Chondrocyte (in vitro differentiated cells): ENCODE measurements at regions not wholly inside any gene's neighbourhood (a gene's known extent, or its start where the extent isn't known, plus 50 kb on each side); places are given as distances from the start of the nearest gene placed in this dataset.

Experiments
- DNase-seq: peaks from one replicate; pipeline ENCODE4 v3.0.0; 2021; ENCODE audit warnings: mixed read lengths, low spot score
- H3K27ac Mint-ChIP-seq: one replicate; pipeline ENCODE4 v1.8.0; 2021; ENCODE audit warnings: mild to moderate bottlenecking, moderate library complexity, mixed read lengths; ENCODE audit not compliant: unreplicated experiment
- H3K27me3 Mint-ChIP-seq: 2 replicates; pipeline ENCODE4 v1.8.0; 2021; ENCODE audit warnings: low read depth, mixed read lengths
- H3K36me3 Mint-ChIP-seq: 2 replicates; pipeline ENCODE4 v1.8.0; 2021; ENCODE audit warnings: low read depth, mixed read lengths
- H3K4me1 Mint-ChIP-seq: 2 replicates; pipeline ENCODE4 v1.8.0; 2021; ENCODE audit warnings: low read depth, mild to moderate bottlenecking, mixed read lengths
- H3K4me3 Mint-ChIP-seq: one replicate; pipeline ENCODE4 v1.8.0; 2021; ENCODE audit warnings: mild to moderate bottlenecking, moderate library complexity, mixed read lengths; ENCODE audit not compliant: unreplicated experiment
- H3K9me3 Mint-ChIP-seq: 2 replicates; pipeline ENCODE4 v1.8.0; 2021; ENCODE audit warnings: low read depth, mixed read lengths
- CTCF ChIP-seq: fragments of 200-600 bp; sonication (generic); IDR thresholded peaks from 2 replicates; pipeline ENCODE4 v1.5.0; 2021; ENCODE audit warnings: antibody characterized with exemption, mild to moderate bottlenecking, moderate library complexity

DNA sequence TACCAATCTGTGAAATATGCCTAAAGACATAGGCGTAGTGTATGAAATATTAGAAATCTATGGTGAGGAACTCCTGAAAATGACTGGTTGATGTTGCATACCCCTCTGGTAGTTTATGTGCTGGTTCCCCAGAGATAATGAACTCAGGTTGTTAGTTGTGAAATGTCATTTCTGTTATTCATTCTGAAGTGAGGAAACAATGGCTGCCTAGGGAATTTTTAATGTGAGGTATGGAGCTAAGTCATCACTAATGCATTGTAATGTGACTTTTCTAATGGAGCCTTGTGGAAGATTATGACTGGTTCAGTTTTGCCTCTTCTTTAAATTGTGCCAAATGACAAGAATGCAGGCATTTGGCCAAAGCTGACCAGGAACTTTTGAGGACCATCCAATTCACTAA is 61.6 kb upstream of the RAB27B start:
- H3K36me3 Mint-ChIP-seq, result peaks cover 1% of the 10 kb centered on the region
- H3K27me3 Mint-ChIP-seq, result peaks cover 29% of the 10 kb centered on the region
- H3K27ac Mint-ChIP-seq, result no peak overlapping the region
- H3K9me3 Mint-ChIP-seq, result no peaks in the 10 kb centered on the region
- H3K4me1 Mint-ChIP-seq, result peaks cover 4% of the 10 kb centered on the region
- TF ChIP-seq CTCF, result no peak
- no peak overlapping the region for H3K4me3 Mint-ChIP-seq
- DNase-seq, result no peak

GRCh38 chr18:54767098-54767497 is 61.2 kb upstream of the RAB27B start:
- no peak for DNase-seq
- H3K36me3 Mint-ChIP-seq, result peaks cover 1% of the 10 kb centered on the region
- TF ChIP-seq CTCF, result no peak
- peaks cover 27% of the 10 kb centered on the region for H3K27me3 Mint-ChIP-seq
- no peak overlapping the region for H3K4me3 Mint-ChIP-seq
- no peaks in the 10 kb centered on the region for H3K9me3 Mint-ChIP-seq
- peaks cover 4% of the 10 kb centered on the region for H3K4me1 Mint-ChIP-seq
- H3K27ac Mint-ChIP-seq, result no peak overlapping the region

DNA sequence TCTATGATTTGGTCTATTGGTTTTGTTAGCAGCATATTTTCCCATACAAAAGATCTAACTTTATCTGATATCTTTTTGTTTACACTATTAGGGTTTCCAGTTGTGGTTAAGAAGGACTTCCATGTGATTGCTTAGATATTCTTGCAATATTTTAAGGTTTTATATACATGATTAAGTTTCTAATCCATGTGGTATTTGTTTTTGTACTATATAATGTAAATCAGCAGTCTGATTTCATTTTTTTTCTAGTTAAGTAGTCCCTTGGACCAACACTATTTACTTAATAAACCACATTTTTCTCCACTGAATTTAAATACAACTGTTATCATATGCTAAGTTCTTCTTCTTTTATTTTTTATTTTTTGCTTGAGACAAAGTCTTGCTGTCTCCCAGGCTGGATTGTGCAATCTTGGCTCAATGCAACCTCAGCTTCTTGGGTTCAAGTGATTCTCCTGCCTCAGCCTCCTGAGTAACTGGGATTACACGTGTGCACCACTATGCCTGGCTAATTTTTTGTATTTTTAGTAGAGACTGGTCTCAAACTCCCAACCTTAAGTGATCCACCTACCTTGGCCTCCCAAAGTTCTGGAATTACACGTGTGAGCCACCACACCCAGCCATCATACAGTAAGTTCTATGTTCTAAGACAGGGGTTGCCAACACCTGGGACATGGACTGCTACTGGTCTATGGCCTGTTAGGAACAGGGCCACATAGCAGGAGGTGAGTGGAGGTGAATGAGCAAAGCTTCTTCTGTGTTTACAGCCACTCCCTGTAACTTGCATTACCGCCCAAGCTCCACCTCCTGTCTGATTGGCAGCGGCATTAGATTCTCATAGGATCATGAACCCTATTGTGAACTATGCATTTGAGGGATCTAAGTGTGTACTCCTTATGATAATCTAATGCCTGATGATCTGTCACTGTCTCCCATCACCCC is 58.5 kb upstream of the RAB27B start:
- Mint-ChIP-seq H3K27ac (no peak overlapping the region), H3K36me3 (peaks cover 1% of the 10 kb centered on the region), H3K4me3 (no peak overlapping the region), H3K4me1 (peaks cover 2% of the 10 kb centered on the region), H3K9me3 (no peaks in the 10 kb centered on the region), H3K27me3 (peaks cover 10% of the 10 kb centered on the region)
- no peak for TF ChIP-seq CTCF
- no peak for DNase-seq

DNA sequence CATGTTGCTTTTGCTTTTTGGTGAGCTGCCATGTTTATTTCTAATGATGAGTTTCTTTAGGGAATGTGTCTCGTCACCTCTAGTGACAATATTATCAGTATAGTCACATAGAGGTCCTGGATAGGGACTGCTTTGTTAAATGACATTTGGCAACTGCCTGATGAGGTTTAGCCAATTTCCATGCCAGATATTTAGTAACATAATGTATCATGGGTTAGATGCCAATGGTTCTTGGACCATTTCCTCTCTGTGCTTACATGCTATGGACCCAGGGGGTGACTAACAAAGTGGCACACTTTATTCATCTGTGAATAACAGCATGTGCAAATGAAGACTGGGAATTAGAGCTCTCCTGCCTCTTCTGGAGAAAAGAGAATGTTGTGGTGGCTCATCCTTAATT is 56.2 kb upstream of the RAB27B start:
- Mint-ChIP-seq H3K9me3 (no peaks in the 10 kb centered on the region), H3K4me1 (peaks cover 21% of the 10 kb centered on the region), H3K4me3 (no peak overlapping the region), H3K27ac (no peak overlapping the region), H3K27me3 (peaks cover 4% of the 10 kb centered on the region), H3K36me3 (no peaks in the 10 kb centered on the region)
- no peak for DNase-seq
- no peak for TF ChIP-seq CTCF

GRCh38 chr18:54774423-54774822 is 53.9 kb upstream of the RAB27B start:
- H3K4me3 Mint-ChIP-seq, result no peak overlapping the region
- H3K36me3 Mint-ChIP-seq, result no peaks in the 10 kb centered on the region
- no peak for TF ChIP-seq CTCF
- DNase-seq, result no peak
- H3K27me3 Mint-ChIP-seq, result no peaks in the 10 kb centered on the region
- no peak overlapping the region for H3K27ac Mint-ChIP-seq
- peaks cover 24% of the 10 kb centered on the region for H3K4me1 Mint-ChIP-seq
- no peaks in the 10 kb centered on the region for H3K9me3 Mint-ChIP-seq
